IPS DF 4.7 (cell line): ENCODE measurements at regions not wholly inside any gene's neighbourhood (a gene's known extent, or its start where the extent isn't known, plus 50 kb on each side); places are given as distances from the start of the nearest gene placed in this dataset.
A peak's percentile ranks its signal among the peaks of the same experiment; 100 is the strongest.
"Not testable (repeated sequence)": the region's sequence is repeated elsewhere in the genome, so short reads cannot be mapped to it uniquely, and the experiment has no call there.

Source experiments
- DNase-seq: peaks from one replicate; pipeline ENCODE4 v3.0.0-alpha.2; 2013; ENCODE audit warnings: low spot score; ENCODE audit errors: extremely low read depth

DNA sequence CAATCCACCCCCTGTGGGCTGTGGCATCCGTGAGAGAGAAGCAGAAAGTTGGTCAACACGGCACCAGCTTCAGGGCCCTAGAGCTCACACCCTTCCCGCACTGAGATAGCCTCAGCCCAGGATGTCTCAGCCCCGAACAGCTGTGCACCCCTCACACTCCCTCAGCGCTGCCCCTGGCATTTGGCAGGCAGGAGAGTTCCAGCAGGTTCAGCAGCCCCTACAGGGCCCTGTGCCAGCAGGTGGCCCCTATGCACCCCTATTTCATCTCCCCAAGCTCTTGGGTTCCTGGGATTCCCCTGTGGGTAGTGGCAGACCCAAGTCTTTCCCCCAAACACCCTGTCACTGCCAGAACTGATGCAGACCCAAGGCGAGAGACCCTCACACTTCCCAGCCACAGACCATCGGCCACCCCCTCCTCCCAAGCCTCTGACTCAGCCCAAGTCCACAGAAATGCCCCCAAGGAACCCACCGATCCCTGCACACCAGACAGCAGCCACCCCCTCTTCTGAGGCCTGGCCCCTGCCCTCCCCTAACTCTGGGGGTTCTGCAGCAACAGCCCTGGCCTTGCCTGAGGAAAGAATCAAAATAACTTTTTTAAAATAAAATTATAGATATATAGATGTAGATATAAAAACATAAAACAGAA, 183.6 kb downstream of the IGLL1 start:
- DNase-seq: no peak

DNA sequence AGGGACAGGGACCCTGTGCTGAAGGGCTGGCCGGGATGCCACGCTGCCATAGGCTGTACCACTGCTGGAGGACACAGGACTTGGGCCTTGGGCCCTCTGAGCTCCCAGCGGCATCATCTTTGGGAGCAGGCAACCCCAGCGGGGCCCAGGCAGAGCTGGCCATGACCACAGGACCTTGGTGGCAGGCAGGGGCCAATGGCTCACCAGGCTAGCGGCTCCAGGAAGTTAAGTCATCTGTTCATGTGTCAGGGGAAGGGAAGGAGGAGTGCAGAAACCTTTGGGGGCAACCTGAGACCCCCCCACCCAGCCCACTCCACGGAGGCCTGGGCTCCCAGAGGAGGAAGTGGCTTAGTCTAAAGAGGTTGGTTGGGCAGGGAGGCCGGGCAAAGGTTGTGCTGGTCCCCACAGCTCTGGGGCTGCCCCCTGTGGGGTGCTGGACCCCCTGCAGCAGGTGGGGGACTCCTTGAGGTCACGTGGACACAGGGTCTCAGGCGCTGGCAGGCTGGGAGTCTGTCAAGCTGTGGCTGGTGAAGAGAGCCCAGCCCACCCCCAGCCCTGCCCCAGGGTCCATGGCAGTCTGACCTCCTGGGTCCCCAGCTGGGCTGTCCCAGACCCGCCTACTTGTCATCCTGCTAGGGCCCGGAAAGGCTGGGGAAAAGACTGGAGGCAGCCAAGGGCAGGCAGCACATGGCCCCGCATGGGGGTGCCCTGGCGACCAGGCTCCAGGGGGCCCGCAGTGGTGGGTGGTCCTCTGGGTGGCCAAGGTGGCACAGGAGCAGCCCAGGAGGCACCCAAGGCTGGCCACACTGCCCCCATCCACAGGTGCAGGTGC, 184.3 kb downstream of the IGLL1 start:
- DNase-seq: no peak

DNA sequence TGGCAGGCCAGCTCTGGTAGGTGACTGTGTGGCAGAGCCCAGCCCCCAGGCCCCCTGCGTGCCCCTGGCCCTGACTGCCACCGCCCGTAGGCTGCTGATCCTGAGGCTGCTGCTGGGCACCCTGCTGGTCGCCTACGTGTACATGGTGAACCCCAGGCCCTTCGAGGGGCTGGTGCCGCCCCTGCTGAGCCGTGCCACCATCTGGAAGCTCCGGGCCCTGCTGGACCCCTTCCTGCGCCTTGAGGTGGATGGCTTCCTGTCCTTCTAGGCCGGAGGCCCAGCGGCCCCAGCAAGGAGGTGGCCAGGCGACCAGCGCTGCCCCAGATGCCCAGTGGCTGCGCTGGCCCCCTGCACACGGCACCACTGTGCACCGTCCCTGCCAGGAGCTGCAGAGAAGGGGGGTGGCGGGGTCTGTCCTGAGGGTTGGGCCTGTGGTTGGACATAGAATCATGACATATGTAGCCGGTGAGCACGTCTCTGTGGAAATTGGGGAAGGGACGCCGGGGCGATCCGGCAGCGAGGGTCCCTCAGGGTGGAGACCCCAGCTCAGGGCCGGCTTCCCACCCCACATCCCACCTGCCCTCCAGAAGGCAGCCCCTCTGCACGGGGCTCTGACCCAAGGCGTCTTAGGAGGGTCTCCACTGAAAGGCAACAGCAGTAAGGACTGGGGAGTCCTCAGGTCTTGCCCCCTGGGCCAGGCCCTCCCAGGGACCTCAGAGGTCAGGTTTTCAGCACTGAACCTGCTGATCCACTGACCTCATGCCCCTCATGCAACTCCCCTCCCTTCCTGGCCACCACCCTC, 185.4 kb downstream of the IGLL1 start:
- no peak for DNase-seq

DNA sequence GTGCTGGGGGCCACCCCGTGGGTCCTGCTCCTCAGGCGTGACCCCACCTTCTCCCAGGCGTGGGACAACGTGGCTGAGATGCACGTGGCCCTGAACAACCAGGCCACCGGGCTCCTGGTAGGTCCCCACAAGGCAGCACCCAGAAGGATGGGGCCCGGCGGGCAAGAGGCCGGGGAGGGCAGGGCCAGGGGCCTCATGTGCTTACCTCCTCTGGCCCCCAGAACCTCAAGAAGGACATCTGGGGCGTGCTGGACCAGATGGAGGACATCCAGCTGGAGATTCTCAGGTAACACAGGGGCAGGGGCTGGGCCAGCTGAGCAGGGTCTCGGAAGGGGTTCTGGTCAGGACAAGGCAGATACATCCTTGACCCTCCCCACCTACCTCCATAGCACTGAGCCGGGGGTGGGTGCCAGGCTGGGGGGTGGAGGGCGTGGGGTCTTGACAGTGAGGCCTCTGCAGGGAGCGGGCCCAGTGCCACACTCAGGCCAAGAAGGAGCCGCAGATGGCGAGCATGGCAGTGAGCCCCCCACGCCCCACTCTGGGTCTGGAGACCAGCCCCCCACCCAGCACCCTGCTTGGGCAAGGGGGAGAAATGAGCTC, 186.3 kb downstream of the IGLL1 start:
- no peak for DNase-seq

DNA sequence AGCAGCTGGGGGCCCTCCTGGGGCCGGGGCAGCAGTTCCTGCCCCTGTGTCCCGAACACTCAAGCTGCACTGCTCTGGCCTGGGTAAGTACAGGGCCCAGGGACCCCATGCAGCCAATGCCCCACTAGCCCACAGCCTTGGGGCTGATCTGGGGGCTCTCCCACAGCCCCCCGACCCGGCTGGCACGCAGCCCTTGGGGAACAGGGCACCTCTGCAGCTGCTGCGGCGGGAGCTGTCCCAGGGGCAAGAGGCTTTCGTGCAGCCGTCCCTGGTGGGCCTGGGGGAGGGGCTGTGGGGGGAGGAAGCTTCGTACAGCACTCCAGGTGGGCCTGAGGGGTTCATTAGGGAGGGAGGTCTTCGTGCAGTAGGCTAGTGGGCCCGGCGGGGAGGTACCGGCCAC, 186.9 kb downstream of the IGLL1 start:
- not testable (repeated sequence) for DNase-seq

DNA sequence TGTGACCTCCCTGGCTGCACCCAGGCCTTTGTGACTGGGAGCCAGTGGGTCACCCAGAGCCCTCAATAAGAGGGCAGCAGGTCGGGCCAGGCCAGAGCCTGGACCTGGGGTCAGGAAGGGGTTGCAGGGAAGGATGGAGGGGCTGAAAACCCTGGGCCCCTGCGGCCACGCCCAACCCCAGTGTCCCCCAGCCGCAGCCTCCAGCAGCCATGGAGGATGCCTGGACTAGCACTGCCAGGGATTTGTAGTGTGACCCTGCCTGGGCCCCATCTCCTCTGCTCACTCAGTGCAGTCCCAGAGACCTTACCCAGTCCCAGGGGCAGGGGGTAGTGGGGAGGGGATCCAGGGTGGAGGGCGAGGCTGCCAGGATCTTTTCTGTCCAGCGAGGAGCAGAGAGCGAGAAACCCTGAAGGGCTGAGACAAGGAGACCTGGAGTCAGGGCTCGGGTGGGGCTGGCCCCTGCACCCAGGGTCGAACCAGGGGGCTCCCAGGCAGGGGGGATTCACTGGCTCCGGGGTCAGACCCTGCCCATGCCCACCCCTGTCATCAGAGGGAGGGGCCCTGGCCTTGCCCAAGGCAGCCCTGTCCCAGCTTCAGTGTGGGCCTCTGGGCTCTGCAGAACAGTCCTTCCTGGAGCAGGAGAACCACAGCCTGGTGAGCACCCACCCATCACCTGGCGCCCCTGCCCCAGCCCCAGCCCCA, 187.5 kb downstream of the IGLL1 start:
- no peak for DNase-seq

- DNase-seq: no peak
Observed at GRCh38 chr22:23391022-23391421, 189.1 kb downstream of the IGLL1 start.

GRCh38 chr22:23389271-23390071, 190.6 kb downstream of the IGLL1 start:
- DNase-seq: no peak

DNA sequence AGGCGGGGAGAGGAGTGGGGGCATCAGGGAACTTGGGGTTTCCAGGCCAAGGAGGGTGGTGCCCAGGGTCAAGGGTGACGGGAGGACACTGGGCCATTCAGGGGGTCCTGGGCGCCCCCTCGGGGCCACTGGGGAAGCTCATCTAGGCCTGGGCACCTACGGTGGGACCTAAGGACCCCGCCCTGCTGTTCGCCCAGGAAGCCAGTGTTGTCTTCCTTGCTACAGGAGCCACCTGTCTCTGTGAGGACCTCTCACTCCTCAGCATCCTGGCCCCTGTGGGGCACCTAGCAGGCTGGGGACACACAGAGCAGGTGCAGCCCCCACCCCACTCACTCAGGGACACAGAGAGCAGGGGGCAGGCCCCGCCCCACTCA, 191.6 kb downstream of the IGLL1 start:
- no peak for DNase-seq

- DNase-seq: no peak
Observed at GRCh38 chr22:23387827-23388516, 192.1 kb downstream of the IGLL1 start.

DNA sequence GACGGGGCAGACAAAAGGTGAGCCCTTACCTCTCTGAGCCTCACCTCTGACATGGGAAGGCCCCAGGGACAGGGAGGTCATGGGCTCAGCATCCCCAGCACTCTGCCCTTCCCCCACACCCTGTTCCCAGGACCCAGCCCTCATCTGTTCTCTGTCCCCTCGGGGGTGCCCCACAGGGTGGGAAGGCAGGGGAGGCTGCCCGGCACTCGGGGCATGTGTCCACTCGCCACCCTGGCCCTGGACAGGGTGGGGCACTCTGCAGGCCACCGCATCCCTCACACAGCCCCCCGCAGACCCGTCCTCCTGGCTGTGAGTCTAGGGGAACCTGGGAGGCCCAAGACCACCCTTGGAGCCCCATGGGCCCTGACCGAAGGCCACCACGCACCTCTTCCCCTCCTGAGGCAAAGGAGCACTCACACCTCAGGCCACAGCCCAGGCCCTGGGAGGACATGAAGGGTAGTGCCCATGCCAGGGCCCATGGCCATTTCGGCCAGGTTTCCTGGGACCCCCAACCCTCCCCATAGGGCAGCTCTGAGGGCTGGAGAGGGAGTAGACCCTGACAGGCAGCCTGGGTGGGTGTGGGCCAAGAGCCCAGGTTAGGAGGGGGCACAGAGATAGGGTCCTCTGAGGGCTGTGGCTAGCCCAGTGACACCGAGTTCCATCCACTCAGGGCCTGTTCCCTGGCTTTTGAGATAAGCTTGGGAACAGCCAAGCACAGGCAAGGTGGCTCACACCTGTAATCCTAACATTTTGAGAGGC, 193.1 kb downstream of the IGLL1 start:
- no peak for DNase-seq

- peak; percentile 53 for DNase-seq
Observed at GRCh38 chr22:23385678-23386631, 194.1 kb downstream of the IGLL1 start.

- no peak for DNase-seq
Observed at GRCh38 chr22:23384923-23385677, 195.0 kb downstream of the IGLL1 start.

- no peak for DNase-seq
Observed at GRCh38 chr22:23384431-23384830, 195.7 kb downstream of the IGLL1 start.

DNA sequence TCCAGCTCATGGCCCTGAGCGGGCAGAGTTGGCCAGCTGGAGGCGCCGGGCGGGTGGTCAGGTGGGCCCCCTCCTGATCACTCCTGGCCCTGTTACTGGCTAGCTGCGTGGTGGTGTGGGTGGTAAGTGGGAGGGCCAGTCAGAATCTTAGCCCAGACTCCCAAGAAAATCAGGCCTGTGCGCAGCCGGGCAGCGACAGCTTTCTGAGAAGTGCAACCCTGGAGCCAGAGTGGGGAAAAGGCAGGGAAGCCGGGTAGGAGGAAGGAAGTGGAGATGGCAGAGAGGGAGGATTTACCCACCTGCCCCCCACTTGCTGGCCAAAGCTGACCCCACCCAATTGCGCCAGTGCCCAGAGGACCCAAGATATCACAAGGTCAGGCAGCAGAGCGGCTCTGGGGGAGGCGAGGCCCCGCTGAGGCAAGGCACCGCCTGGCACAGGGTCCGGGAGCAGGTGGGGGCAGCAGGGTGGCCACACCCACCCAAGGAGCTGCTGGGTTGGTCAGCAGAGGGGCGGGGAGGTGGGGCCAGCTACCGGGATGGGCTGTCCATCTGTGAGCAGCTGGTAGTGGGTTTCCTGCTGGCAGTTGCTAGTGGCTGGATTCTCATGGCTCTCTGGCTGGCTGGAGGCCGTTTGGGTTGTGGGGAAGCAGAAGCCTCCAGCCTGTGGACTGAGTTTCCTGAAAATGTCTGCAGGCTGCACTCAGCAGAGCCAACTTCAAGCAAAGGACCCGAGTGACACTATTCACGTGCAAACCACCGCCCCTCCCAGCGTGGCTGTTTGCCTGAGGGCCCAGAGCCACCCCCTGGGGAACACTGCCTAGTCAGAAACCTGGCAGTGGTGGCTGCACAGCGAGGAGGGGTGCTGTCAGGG, 196.4 kb downstream of the IGLL1 start:
- no peak for DNase-seq
